Neural cell (in vitro differentiated cells): ENCODE measurements at regions not wholly inside any gene's neighbourhood (a gene's known extent, or its start where the extent isn't known, plus 50 kb on each side); places are given as distances from the start of the nearest gene placed in this dataset.
"Not testable (repeated sequence)": the region's sequence is repeated elsewhere in the genome, so short reads cannot be mapped to it uniquely, and the experiment has no call there.

ENCODE experiments used
- H2AFZ ChIP-seq: fragments of 200-600, 300-800 bp; sonication (generic), shearing (Covaris generic); 2 replicates; pipeline ENCODE4 v1.6.0; 2014; ENCODE audit warnings: low read depth, mild to moderate bottlenecking, antibody characterized with exemption, low read length, moderate library complexity
- H3F3A ChIP-seq: fragments of 200-600 bp; shearing (Covaris generic); 2 replicates; pipeline ENCODE4 v1.6.1; 2016; ENCODE audit warnings: mild to moderate bottlenecking, moderate library complexity, mixed read lengths, antibody characterized with exemption, low read length; ENCODE audit not compliant: insufficient read depth, poor library complexity, severe bottlenecking
- H3K27ac ChIP-seq: fragments of 200-600, 300-800 bp; sonication (generic), shearing (Covaris generic); 2 replicates; pipeline ENCODE4 v1.5.1; 2014; ENCODE audit warnings: mild to moderate bottlenecking, low read length, moderate library complexity
- H3K27me3 ChIP-seq: fragments of 300-800, 200-600 bp; sonication (generic), shearing (Covaris generic); 2 replicates; pipeline ENCODE4 v1.6.0; 2014; ENCODE audit warnings: mild to moderate bottlenecking, low read depth, low read length, moderate library complexity; ENCODE audit not compliant: insufficient read depth
- H3K36me3 ChIP-seq: fragments of 300-800, 200-600 bp; sonication (generic), shearing (Covaris generic); 2 replicates; pipeline ENCODE4 v1.5.1; 2014; ENCODE audit warnings: mild to moderate bottlenecking, antibody characterized with exemption, low read length, moderate library complexity; ENCODE audit not compliant: insufficient read depth
- H3K4me2 ChIP-seq: fragments of 300-800, 200-600 bp; sonication (generic), shearing (Covaris generic); 2 replicates; pipeline ENCODE4 v1.6.0; 2014; ENCODE audit warnings: mild to moderate bottlenecking, low read length
- H3K4me3 ChIP-seq: fragments of 300-800, 200-600 bp; sonication (generic), shearing (Covaris generic); 2 replicates; pipeline ENCODE4 v1.5.1; 2014; ENCODE audit warnings: mild to moderate bottlenecking, low read length, moderate library complexity
- H3K79me2 ChIP-seq: fragments of 200-600 bp; shearing (Covaris generic); replicated peaks from 2 replicates; pipeline ENCODE4 v1.6.0; 2014; ENCODE audit warnings: mild to moderate bottlenecking, low read length, moderate library complexity; ENCODE audit not compliant: insufficient read depth
- H3K9ac ChIP-seq: fragments of 300-800, 200-600 bp; sonication (generic), shearing (Covaris generic); 2 replicates; pipeline ENCODE4 v1.6.1; 2016; ENCODE audit warnings: mild to moderate bottlenecking, low read length, mixed read lengths
- H3K9me2 ChIP-seq: fragments of 200-600 bp; shearing (Covaris generic); 2 replicates; pipeline ENCODE4 v1.6.1; 2016; ENCODE audit warnings: mild to moderate bottlenecking, low read length, mixed read lengths; ENCODE audit not compliant: insufficient read depth
- H3K9me3 ChIP-seq: fragments of 200-600, 300-800 bp; sonication (generic), shearing (Covaris generic); 2 replicates; pipeline ENCODE4 v1.6.1; 2016; ENCODE audit warnings: mild to moderate bottlenecking, mixed run types, low read length, moderate library complexity, mixed read lengths
- H4K20me1 ChIP-seq: fragments of 200-600 bp; shearing (Covaris generic); 2 replicates; pipeline ENCODE4 v1.6.1; 2016; ENCODE audit warnings: mild to moderate bottlenecking, mixed run types; ENCODE audit not compliant: insufficient read depth
- EP300 ChIP-seq: fragments of 450-650 bp; conservative IDR thresholded peaks from 2 replicates; pipeline ENCODE4 v1.6.1; 2014; ENCODE audit warnings: antibody characterized with exemption, mild to moderate bottlenecking, moderate library complexity; ENCODE audit not compliant: poor library complexity, severe bottlenecking
- EZH2 ChIP-seq: fragments of 200-600, 300-800 bp; shearing (Covaris generic), sonication (generic); IDR thresholded peaks from 2 replicates; pipeline ENCODE4 v1.6.1; 2014; ENCODE audit warnings: antibody characterized with exemption, low read length, borderline replicate concordance, mild to moderate bottlenecking; ENCODE audit not compliant: insufficient read depth, poor library complexity, severe bottlenecking
- MXI1 ChIP-seq: fragments of 450-650 bp; conservative IDR thresholded peaks from 2 replicates; pipeline ENCODE4 v1.6.1; 2014; ENCODE audit warnings: antibody characterized with exemption, mild to moderate bottlenecking; ENCODE audit not compliant: poor library complexity, severe bottlenecking
- POLR2AphosphoS5 ChIP-seq: IDR thresholded peaks from 2 replicates; pipeline ENCODE4 v1.6.1; 2012
- RAD21 ChIP-seq: fragments of 450-650 bp; conservative IDR thresholded peaks from 2 replicates; pipeline ENCODE4 v1.6.1; 2014; ENCODE audit warnings: antibody characterized with exemption, mild to moderate bottlenecking, moderate library complexity
- SMC3 ChIP-seq: fragments of 450-650 bp; conservative IDR thresholded peaks from 2 replicates; pipeline ENCODE4 v1.6.1; 2014; ENCODE audit warnings: antibody characterized with exemption, mild to moderate bottlenecking, moderate library complexity; ENCODE audit not compliant: poor library complexity
- TAF1 ChIP-seq: IDR thresholded peaks from 2 replicates; pipeline ENCODE4 v1.6.1; 2012; ENCODE audit warnings: low read depth
- TF ChIP-seq, protein P1 (sequence below): IDR thresholded peaks from 2 replicates; pipeline ENCODE4 v1.6.1; 2012; ENCODE audit warnings: borderline replicate concordance
- TF ChIP-seq, protein P2 (sequence below): fragments of 450-650 bp; IDR thresholded peaks from 2 replicates; pipeline ENCODE4 v1.5.1; 2014; ENCODE audit warnings: antibody characterized with exemption, mild to moderate bottlenecking, moderate library complexity; ENCODE audit not compliant: poor library complexity, severe bottlenecking

DNA sequence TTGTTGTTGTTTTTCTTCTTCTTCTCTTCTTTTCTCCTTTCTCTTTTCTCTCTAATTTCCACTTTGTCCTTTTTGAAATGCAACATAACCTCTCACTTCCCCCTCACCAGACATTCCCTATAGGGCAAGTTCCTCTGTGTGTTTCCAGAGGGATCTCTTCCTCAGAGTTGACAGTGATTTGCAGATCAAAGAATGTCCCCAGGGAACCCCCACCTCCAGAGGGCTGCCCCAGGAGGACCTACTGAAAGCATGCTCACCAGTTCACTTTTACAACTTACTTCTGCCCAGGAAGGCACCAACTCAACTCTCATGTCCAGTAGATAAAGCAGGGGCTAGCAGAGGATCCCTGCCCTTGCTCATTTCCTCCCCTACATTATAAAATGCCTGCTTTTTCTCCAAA lies 1648.0 kb downstream of the PCDH9 start:
- no peak overlapping the region for H2AFZ ChIP-seq
- TF ChIP-seq, protein P1, sequence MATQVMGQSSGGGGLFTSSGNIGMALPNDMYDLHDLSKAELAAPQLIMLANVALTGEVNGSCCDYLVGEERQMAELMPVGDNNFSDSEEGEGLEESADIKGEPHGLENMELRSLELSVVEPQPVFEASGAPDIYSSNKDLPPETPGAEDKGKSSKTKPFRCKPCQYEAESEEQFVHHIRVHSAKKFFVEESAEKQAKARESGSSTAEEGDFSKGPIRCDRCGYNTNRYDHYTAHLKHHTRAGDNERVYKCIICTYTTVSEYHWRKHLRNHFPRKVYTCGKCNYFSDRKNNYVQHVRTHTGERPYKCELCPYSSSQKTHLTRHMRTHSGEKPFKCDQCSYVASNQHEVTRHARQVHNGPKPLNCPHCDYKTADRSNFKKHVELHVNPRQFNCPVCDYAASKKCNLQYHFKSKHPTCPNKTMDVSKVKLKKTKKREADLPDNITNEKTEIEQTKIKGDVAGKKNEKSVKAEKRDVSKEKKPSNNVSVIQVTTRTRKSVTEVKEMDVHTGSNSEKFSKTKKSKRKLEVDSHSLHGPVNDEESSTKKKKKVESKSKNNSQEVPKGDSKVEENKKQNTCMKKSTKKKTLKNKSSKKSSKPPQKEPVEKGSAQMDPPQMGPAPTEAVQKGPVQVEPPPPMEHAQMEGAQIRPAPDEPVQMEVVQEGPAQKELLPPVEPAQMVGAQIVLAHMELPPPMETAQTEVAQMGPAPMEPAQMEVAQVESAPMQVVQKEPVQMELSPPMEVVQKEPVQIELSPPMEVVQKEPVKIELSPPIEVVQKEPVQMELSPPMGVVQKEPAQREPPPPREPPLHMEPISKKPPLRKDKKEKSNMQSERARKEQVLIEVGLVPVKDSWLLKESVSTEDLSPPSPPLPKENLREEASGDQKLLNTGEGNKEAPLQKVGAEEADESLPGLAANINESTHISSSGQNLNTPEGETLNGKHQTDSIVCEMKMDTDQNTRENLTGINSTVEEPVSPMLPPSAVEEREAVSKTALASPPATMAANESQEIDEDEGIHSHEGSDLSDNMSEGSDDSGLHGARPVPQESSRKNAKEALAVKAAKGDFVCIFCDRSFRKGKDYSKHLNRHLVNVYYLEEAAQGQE = no peak
- TF ChIP-seq SMC3 (no peak), EZH2 (no peak), RAD21 (no peak)
- no peaks in the 10 kb centered on the region for H4K20me1 ChIP-seq
- H3K36me3 ChIP-seq = no peaks in the 10 kb centered on the region
- H3K27ac ChIP-seq = no peak overlapping the region
- H3K4me3 ChIP-seq = no peak overlapping the region
- H3K27me3 ChIP-seq = no peaks in the 10 kb centered on the region
- no peaks in the 10 kb centered on the region for H3K9me2 ChIP-seq
- no peak overlapping the region for H3K4me2 ChIP-seq
- H3F3A ChIP-seq = no peaks in the 10 kb centered on the region
- H3K9me3 ChIP-seq = no peaks in the 10 kb centered on the region
- no peak overlapping the region for H3K9ac ChIP-seq
- H3K79me2 ChIP-seq = no peaks in the 10 kb centered on the region

DNA sequence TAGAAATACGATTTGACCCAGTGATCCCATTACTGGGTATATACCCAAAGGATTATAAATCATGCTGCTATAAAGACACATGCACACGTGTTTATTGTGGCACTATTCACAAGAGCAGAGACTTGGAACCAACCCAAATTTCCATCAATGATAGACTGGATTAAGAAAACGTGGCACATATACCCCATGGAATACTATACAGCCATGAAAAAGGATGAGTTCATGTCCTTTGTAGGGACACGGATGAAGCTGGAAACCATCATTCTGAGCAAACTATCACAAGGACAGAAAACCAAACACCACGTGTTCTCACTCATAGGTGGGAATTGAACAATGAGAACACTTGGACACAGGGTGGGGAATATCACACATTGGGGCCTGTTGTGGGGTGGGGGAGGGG lies 1665.6 kb downstream of the PCDH9 start:
- H3F3A ChIP-seq, H3K4me2 ChIP-seq, H2AFZ ChIP-seq, H3K4me3 ChIP-seq, H3K27me3 ChIP-seq, H3K36me3 ChIP-seq, H3K9me2 ChIP-seq, H3K9ac ChIP-seq, H4K20me1 ChIP-seq, H3K9me3 ChIP-seq, H3K79me2 ChIP-seq, H3K27ac ChIP-seq: not testable (repeated sequence)

DNA sequence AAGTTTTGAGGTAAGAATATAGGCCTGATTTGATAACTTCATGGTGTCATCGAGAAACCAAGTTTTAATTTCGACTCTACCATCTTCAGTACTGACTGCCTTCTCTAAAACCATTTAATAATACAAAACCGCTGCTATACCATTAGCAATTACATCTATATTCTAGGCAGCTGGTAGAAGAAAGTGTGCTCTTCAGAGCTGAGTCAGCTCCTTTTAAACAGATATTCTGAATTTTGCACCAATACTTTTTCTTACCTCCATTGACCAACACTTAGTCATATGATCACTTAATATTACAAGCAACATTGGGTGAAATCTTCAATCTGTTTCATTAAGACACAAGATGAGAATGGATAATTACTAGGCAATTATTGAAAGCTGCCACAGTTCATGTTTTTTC lies 1667.8 kb downstream of the PCDH9 start:
- H3F3A ChIP-seq = no peaks in the 10 kb centered on the region
- TF ChIP-seq EZH2 = no peak
- no peak for TF ChIP-seq SMC3
- TF ChIP-seq TAF1 = no peak
- no peaks in the 10 kb centered on the region for H3K36me3 ChIP-seq
- H3K9me2 ChIP-seq = no peaks in the 10 kb centered on the region
- H3K9ac ChIP-seq = no peak overlapping the region
- no peak overlapping the region for H3K4me3 ChIP-seq
- H3K79me2 ChIP-seq = no peaks in the 10 kb centered on the region
- no peaks in the 10 kb centered on the region for H3K27me3 ChIP-seq
- no peak overlapping the region for H3K27ac ChIP-seq
- no peak overlapping the region for H2AFZ ChIP-seq
- H3K4me2 ChIP-seq = no peak overlapping the region
- no peaks in the 10 kb centered on the region for H3K9me3 ChIP-seq
- no peaks in the 10 kb centered on the region for H4K20me1 ChIP-seq

DNA sequence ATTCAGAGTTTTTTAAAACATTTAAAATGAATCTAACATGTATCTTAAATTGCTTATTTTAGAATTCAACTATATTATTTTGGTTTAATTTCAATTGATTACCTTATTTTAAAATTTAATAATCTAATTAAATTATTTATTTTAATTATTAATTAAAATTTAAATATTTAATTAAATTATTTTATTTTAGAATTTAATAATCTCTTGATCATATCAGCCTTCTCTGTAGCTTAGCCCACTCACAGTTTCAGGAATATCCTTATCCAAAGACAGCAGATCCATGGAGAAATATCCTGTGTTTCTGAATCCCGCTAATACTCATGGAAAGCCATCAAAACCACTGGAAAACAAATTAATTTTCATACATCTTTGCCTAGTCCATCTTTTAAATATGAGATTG lies 1669.2 kb downstream of the PCDH9 start:
- H3K9me2 ChIP-seq = no peaks in the 10 kb centered on the region
- no peak overlapping the region for H3K4me3 ChIP-seq
- no peaks in the 10 kb centered on the region for H3F3A ChIP-seq
- TF ChIP-seq EZH2 = no peak
- TF ChIP-seq SMC3 = no peak
- no peak for TF ChIP-seq MXI1
- TF ChIP-seq, protein P1 = no peak
- TF ChIP-seq TAF1 = no peak
- TF ChIP-seq EP300 = no peak
- TF ChIP-seq RAD21 = no peak
- TF ChIP-seq POLR2AphosphoS5 = no peak
- TF ChIP-seq, protein P2, sequence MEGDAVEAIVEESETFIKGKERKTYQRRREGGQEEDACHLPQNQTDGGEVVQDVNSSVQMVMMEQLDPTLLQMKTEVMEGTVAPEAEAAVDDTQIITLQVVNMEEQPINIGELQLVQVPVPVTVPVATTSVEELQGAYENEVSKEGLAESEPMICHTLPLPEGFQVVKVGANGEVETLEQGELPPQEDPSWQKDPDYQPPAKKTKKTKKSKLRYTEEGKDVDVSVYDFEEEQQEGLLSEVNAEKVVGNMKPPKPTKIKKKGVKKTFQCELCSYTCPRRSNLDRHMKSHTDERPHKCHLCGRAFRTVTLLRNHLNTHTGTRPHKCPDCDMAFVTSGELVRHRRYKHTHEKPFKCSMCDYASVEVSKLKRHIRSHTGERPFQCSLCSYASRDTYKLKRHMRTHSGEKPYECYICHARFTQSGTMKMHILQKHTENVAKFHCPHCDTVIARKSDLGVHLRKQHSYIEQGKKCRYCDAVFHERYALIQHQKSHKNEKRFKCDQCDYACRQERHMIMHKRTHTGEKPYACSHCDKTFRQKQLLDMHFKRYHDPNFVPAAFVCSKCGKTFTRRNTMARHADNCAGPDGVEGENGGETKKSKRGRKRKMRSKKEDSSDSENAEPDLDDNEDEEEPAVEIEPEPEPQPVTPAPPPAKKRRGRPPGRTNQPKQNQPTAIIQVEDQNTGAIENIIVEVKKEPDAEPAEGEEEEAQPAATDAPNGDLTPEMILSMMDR = no peak
- H3K4me2 ChIP-seq = no peak overlapping the region
- H4K20me1 ChIP-seq = no peaks in the 10 kb centered on the region
- H3K9me3 ChIP-seq = no peaks in the 10 kb centered on the region
- H3K36me3 ChIP-seq = no peaks in the 10 kb centered on the region
- no peak overlapping the region for H2AFZ ChIP-seq
- no peak overlapping the region for H3K9ac ChIP-seq
- no peaks in the 10 kb centered on the region for H3K79me2 ChIP-seq
- H3K27me3 ChIP-seq = no peaks in the 10 kb centered on the region
- no peak overlapping the region for H3K27ac ChIP-seq
